ENCODE measurements at regions not wholly inside any gene's neighbourhood (a gene's known extent, or its start where the extent isn't known, plus 50 kb on each side); places are given as distances from the start of the nearest gene placed in this dataset.
A peak's percentile ranks its signal among the peaks of the same experiment; 100 is the strongest.
"Not testable (repeated sequence)": the region's sequence is repeated elsewhere in the genome, so short reads cannot be mapped to it uniquely, and the experiment has no call there.

DNA sequence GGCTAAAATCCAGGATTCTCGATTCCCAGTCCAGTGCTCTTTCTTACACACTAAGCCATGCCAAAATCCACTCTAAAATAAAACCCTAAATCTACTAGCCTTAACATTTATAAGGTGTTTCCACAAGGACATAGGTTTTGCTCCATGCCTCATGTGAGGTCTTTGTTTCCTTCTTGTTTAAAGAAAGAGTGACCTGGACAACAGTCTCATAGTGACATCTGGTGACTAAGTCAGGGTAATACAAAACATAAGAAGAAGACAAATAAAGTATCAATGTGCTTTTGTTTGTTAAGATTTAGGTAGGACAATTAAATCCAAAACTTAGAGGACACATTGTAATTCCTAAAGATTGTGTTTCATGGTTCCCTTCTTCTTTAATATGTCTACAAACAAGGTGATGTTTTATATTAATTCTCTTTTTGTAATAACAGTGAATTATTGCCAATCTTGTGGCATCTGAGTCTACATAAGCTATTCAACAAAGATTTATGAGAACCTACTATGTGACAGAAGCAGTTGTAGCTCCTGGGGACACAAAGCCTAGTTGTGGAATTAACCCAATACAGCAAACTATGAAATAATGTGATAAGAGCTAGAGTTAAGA, 93.0 kb upstream of the TRIM77 start:
- H3K27me3 ChIP-seq (ENCODE audit: control insufficient read depth in 2 of 2, insufficient read depth in 2 of 2, low read length in 2 of 2); H3K4me3 Mint-ChIP-seq; intact Hi-C loops (cut with micrococcal nuclease); H3K9ac ChIP-seq (ENCODE audit: insufficient read depth, low read length, poor library complexity, severe bottlenecking); H3K27ac Mint-ChIP-seq; H3K4me3 ChIP-seq (replicated peaks in 1 of 3; ENCODE audit: low read depth in 2 of 3, low read length in 3 of 3); H3K36me3 ChIP-seq (replicated peaks in 1 of 2; ENCODE audit: control insufficient read depth in 1 of 2, insufficient read depth in 2 of 2, low read length in 2 of 2); H3K79me2 ChIP-seq (ENCODE audit: insufficient read depth, low read length); H3K9me3 Mint-ChIP-seq; H2AFZ ChIP-seq (ENCODE audit: insufficient read depth, low read depth, low read length, poor library complexity, severe bottlenecking); H3K4me2 ChIP-seq (replicated peaks; ENCODE audit: extremely low read depth, low read length, poor library complexity, severe bottlenecking); H3K27ac ChIP-seq (ENCODE audit: low read depth in 1 of 2, low read length in 2 of 2); H3K4me1 ChIP-seq (ENCODE audit: control insufficient read depth in 1 of 2, insufficient read depth in 2 of 2, low read length in 2 of 2); H3K9me3 ChIP-seq (replicated peaks in 1 of 2; ENCODE audit: control insufficient read depth in 1 of 2, insufficient read depth in 1 of 2, low read length in 2 of 2); H3K36me3 Mint-ChIP-seq; DNase-seq; H4K20me1 ChIP-seq (ENCODE audit: insufficient read depth, low read length); H3K27me3 Mint-ChIP-seq (ENCODE audit: low read depth in 3 of 3); H3K4me1 Mint-ChIP-seq: not testable (repeated sequence)
- WGBS (ENCODE audit: insufficient coverage) = 43% methylated on average over 1 of the region's 1 CpG
- TF ChIP-seq, protein P1, sequence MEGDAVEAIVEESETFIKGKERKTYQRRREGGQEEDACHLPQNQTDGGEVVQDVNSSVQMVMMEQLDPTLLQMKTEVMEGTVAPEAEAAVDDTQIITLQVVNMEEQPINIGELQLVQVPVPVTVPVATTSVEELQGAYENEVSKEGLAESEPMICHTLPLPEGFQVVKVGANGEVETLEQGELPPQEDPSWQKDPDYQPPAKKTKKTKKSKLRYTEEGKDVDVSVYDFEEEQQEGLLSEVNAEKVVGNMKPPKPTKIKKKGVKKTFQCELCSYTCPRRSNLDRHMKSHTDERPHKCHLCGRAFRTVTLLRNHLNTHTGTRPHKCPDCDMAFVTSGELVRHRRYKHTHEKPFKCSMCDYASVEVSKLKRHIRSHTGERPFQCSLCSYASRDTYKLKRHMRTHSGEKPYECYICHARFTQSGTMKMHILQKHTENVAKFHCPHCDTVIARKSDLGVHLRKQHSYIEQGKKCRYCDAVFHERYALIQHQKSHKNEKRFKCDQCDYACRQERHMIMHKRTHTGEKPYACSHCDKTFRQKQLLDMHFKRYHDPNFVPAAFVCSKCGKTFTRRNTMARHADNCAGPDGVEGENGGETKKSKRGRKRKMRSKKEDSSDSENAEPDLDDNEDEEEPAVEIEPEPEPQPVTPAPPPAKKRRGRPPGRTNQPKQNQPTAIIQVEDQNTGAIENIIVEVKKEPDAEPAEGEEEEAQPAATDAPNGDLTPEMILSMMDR (IDR thresholded peaks at IDR 0.05) = peak; percentile 18

DNA sequence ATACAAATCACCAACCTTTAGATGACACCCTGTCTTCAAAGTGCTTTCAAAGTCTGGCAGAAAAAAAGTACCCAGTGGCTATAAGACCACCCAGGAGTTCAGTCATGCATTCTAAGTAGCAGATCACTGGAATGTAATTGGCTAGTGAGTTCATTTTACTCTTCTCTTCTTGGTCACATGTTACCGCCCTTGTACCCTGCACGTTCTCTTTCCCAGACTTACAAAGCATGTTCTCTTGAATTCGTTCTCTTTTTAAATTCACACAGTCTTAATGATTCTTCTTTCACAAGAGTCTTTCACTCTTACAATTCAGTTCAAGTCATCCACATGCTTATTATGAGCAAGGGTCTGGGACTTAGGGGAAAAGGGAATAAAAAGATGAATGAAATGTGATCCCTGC, 89.4 kb upstream of the TRIM77 start:
- H3K9ac ChIP-seq (ENCODE audit: insufficient read depth, low read length, poor library complexity, severe bottlenecking); H2AFZ ChIP-seq (ENCODE audit: insufficient read depth, low read depth, low read length, poor library complexity, severe bottlenecking); H3K9me3 Mint-ChIP-seq; H3K4me1 Mint-ChIP-seq; H3K36me3 Mint-ChIP-seq; H3K4me3 ChIP-seq (replicated peaks in 1 of 3; ENCODE audit: low read depth in 2 of 3, low read length in 3 of 3); H3K9me3 ChIP-seq (replicated peaks in 1 of 2; ENCODE audit: control insufficient read depth in 1 of 2, insufficient read depth in 1 of 2, low read length in 2 of 2); intact Hi-C loops (cut with micrococcal nuclease); H4K20me1 ChIP-seq (ENCODE audit: insufficient read depth, low read length); H3K36me3 ChIP-seq (replicated peaks in 1 of 2; ENCODE audit: control insufficient read depth in 1 of 2, insufficient read depth in 2 of 2, low read length in 2 of 2); H3K27ac Mint-ChIP-seq; H3K79me2 ChIP-seq (ENCODE audit: insufficient read depth, low read length); H3K27me3 ChIP-seq (ENCODE audit: control insufficient read depth in 2 of 2, insufficient read depth in 2 of 2, low read length in 2 of 2); H3K4me1 ChIP-seq (ENCODE audit: control insufficient read depth in 1 of 2, insufficient read depth in 2 of 2, low read length in 2 of 2); H3K27ac ChIP-seq (ENCODE audit: low read depth in 1 of 2, low read length in 2 of 2); DNase-seq; H3K4me3 Mint-ChIP-seq; H3K4me2 ChIP-seq (replicated peaks; ENCODE audit: extremely low read depth, low read length, poor library complexity, severe bottlenecking); H3K27me3 Mint-ChIP-seq (ENCODE audit: low read depth in 3 of 3): not testable (repeated sequence)
- 60% methylated on average over 1 of the region's 3 CpGs for WGBS (ENCODE audit: insufficient coverage)
